B cell (primary cell): ENCODE measurements at regions not wholly inside any gene's neighbourhood (a gene's known extent, or its start where the extent isn't known, plus 50 kb on each side); places are given as distances from the start of the nearest gene placed in this dataset.

Source experiments
- ATAC-seq: fragments of 200-7000 bp; cut with Tn5 transposase; one replicate; pipeline ENCODE4 v1.10.0; 2021; ENCODE audit warnings: low read depth, mild to moderate bottlenecking, moderate number of reproducible peaks, moderate library complexity
- CTCF ChIA-PET: fragments of 350-600 bp; sonication (Branson Sonifier 250); formaldehyde crosslinking; loops from one replicate; lab custom pipeline; 2021; ENCODE audit warnings: antibody characterized with exemption, inconsistent platforms; lab: Charles Lee
- POLR2A ChIA-PET: fragments of 350-600 bp; sonication (Branson Sonifier 250); formaldehyde crosslinking; loops from one replicate; lab custom pipeline; 2021; ENCODE audit warnings: antibody characterized with exemption; lab: Charles Lee
- DNase-seq: peaks from one replicate; pipeline ENCODE4 v3.0.0; 2013
- H2AFZ ChIP-seq: 2 replicates; pipeline ENCODE4 v1.6.1; 2012; ENCODE audit warnings: mild to moderate bottlenecking, low read depth, low read length; ENCODE audit not compliant: insufficient read depth, poor library complexity, severe bottlenecking
- H3K27ac ChIP-seq, 2 donors: 1 replicate in 1 of 2; 2 replicates in 1 of 2; pipeline ENCODE4 v1.5.1; 2012 to 2013; ENCODE audit warnings: low read length in 2 of 2, mild to moderate bottlenecking in 2 of 2, moderate library complexity in 1 of 2
- H3K27me3 ChIP-seq, 4 experiments: fragments of 200-600 bp in 1 of 4; sonication (generic) in 1 of 4; replicated peaks in 1 of 4; 1 replicate in 2 of 4; 2 replicates in 2 of 4; pipeline versions ENCODE4 v1.6.1 to v1.7.0; 2013 to 2016; ENCODE audit warnings: low read length in 3 of 4, mild to moderate bottlenecking in 2 of 4, mixed read lengths in 1 of 4, moderate library complexity in 1 of 4; ENCODE audit not compliant: insufficient read depth in 4 of 4, control insufficient read depth in 3 of 4; ENCODE audit errors: control extremely low read depth in 1 of 4
- H3K36me3 ChIP-seq, 2 experiments: replicated peaks in 1 of 2; 1 replicate in 1 of 2; 2 replicates in 1 of 2; pipeline versions ENCODE4 v1.6.1 to v1.7.1; 2013; ENCODE audit warnings: low read length in 1 of 2; ENCODE audit not compliant: insufficient read depth in 2 of 2, control insufficient read depth in 1 of 2; ENCODE audit errors: control extremely low read depth in 1 of 2, extremely low read depth in 1 of 2
- H3K4me1 ChIP-seq, 2 donors: fragments of 200-600 bp in 1 of 2; sonication (generic) in 1 of 2; 1 replicate in 1 of 2; 2 replicates in 1 of 2; pipeline versions ENCODE4 v1.5.1 to v1.6.1; 2013 to 2017; ENCODE audit warnings: low read length in 2 of 2; ENCODE audit not compliant: control insufficient read depth in 2 of 2, insufficient read depth in 2 of 2
- H3K4me2 ChIP-seq: replicated peaks from 2 replicates; pipeline ENCODE3; 2012; ENCODE audit warnings: mild to moderate bottlenecking, low read depth, low read length; ENCODE audit not compliant: poor library complexity, severe bottlenecking
- H3K4me3 ChIP-seq, 5 experiments: fragments of 200-600 bp in 1 of 5; sonication (generic) in 1 of 5; 1 replicate in 3 of 5; 2 replicates in 2 of 5; pipeline versions ENCODE4 v1.5.1 to v1.7.0; 2011 to 2016; ENCODE audit warnings: low read length in 4 of 5, mild to moderate bottlenecking in 4 of 5, low read depth in 2 of 5, control low read depth in 1 of 5, moderate library complexity in 1 of 5; ENCODE audit not compliant: insufficient read depth in 1 of 5; ENCODE audit errors: control extremely low read depth in 1 of 5, extremely low read depth in 1 of 5
- H3K79me2 ChIP-seq: fragments of 200-600 bp; sonication (generic); one replicate; pipeline ENCODE4 v1.6.0; 2016; ENCODE audit warnings: low read length; ENCODE audit not compliant: control insufficient read depth, insufficient read depth
- H3K9ac ChIP-seq: fragments of 200-600 bp; sonication (generic); 2 replicates; pipeline ENCODE4 v1.6.1; 2017; ENCODE audit warnings: mild to moderate bottlenecking, low read length, moderate library complexity
- H3K9me3 ChIP-seq, 3 donors: one replicate each; pipeline versions ENCODE4 v1.6.1 to v1.7.1; 2013; ENCODE audit warnings: low read length in 2 of 3; ENCODE audit not compliant: control insufficient read depth in 2 of 3, insufficient read depth in 1 of 3; ENCODE audit errors: control extremely low read depth in 1 of 3
- H4K20me1 ChIP-seq: 2 replicates; pipeline ENCODE4 v1.6.0; 2012; ENCODE audit warnings: mild to moderate bottlenecking, low read length; ENCODE audit not compliant: insufficient read depth, control insufficient read depth, poor library complexity, severe bottlenecking
- H3K27ac Mint-ChIP-seq: one replicate; pipeline ENCODE4 v1.8.0; 2021; ENCODE audit warnings: mixed read lengths
- H3K27me3 Mint-ChIP-seq: one replicate; pipeline ENCODE4 v1.8.0; 2021; ENCODE audit warnings: mixed read lengths
- H3K4me1 Mint-ChIP-seq: one replicate; pipeline ENCODE4 v1.8.0; 2021; ENCODE audit warnings: mixed read lengths
- H3K4me3 Mint-ChIP-seq: one replicate; pipeline ENCODE4 v1.8.0; 2021; ENCODE audit warnings: mixed read lengths
- H3K9me3 Mint-ChIP-seq: one replicate; pipeline ENCODE4 v1.8.0; 2022; ENCODE audit warnings: mixed read lengths; ENCODE audit not compliant: insufficient read depth
- EZH2 ChIP-seq: IDR thresholded peaks from 2 replicates; pipeline ENCODE4 v1.6.1; 2012; ENCODE audit warnings: borderline replicate concordance, low read depth, mild to moderate bottlenecking, moderate library complexity, low read length; ENCODE audit not compliant: insufficient read depth, poor library complexity, severe bottlenecking
- WGBS: methylation state at CpG from one replicate; pipeline ENCODE4 v1.1.5; 2013; ENCODE audit warnings: missing lambda C conversion rate; ENCODE audit not compliant: insufficient coverage; 5-methylcytosine and 5-hydroxymethylcytosine counted together
- intact Hi-C: fragments of 100-400 bp; cut with micrococcal nuclease; formaldehyde crosslinking; loops from one replicate; pipeline ENCODE4 v1.10.0; 2022
- TF ChIP-seq, protein P1 (sequence below): fragments of 200-600 bp; IDR thresholded peaks from one replicate; pipeline ENCODE4 v1.8.0; 2022; ENCODE audit warnings: antibody characterized with exemption, mild to moderate bottlenecking

DNA sequence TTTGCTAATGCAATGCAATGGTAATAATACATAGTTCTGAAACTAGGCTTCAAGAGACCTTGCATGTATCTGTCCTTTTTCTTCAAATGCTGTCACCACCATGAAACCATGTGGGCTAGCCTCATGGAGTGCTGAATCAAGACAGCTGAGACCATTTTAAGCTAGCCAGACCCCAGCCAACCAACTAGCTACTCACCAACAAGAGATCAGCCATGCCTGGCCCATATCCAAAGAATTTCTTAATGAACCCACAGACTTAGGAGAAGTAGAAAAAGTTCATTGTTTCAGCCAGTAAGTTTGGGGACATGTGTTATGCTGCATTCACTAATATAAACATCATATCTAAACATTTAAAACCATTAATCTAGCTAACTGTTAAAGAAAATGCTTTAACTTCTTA is 139.8 kb upstream of the EDIL3 start:
- Histone ChIP-seq H4K20me1 (no peaks in the 10 kb centered on the region), H3K4me2 (no peak overlapping the region), H3K36me3 (no peaks in the 10 kb centered on the region), H3K79me2 (no peaks in the 10 kb centered on the region), H2AFZ (no peak overlapping the region), H3K27ac (no peak overlapping the region), H3K9ac (no peak overlapping the region), H3K9me3 (no peaks in the 10 kb centered on the region), H3K4me3 (no peak overlapping the region), H3K4me1 (no peaks in the 10 kb centered on the region), H3K27me3 (no peaks in the 10 kb centered on the region)
- Mint-ChIP-seq H3K9me3 (peaks cover 2% of the 10 kb centered on the region), H3K27ac (no peak overlapping the region), H3K4me1 (no peaks in the 10 kb centered on the region), H3K27me3 (no peaks in the 10 kb centered on the region), H3K4me3 (no peak overlapping the region)
- ChIA-PET POLR2A (no interaction called here), CTCF (no interaction called here)
- intact Hi-C loops = no loop called here
- DNase-seq = no peak
- ATAC-seq = no peak
- TF ChIP-seq, protein P1, sequence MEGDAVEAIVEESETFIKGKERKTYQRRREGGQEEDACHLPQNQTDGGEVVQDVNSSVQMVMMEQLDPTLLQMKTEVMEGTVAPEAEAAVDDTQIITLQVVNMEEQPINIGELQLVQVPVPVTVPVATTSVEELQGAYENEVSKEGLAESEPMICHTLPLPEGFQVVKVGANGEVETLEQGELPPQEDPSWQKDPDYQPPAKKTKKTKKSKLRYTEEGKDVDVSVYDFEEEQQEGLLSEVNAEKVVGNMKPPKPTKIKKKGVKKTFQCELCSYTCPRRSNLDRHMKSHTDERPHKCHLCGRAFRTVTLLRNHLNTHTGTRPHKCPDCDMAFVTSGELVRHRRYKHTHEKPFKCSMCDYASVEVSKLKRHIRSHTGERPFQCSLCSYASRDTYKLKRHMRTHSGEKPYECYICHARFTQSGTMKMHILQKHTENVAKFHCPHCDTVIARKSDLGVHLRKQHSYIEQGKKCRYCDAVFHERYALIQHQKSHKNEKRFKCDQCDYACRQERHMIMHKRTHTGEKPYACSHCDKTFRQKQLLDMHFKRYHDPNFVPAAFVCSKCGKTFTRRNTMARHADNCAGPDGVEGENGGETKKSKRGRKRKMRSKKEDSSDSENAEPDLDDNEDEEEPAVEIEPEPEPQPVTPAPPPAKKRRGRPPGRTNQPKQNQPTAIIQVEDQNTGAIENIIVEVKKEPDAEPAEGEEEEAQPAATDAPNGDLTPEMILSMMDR = no peak
- no peak for TF ChIP-seq EZH2

DNA sequence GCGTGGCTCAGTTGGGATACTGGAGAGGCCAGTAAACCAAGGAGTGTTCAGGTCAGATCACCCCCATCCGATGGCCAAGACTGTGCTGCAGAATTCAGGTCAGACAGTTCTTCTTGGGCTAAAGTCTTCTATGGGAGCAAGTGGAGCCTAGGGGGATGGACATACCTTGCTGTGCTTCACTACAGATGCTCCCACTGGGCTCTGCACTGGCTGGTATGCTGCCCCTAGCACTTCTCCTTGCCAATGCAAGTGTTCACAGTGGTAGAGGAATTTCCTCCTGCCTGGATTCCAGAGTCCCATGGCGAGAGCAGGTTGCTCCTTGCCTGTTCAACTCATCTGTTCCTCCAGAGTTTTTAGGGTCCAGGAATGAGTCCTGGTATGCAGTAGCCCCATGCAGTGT is 134.2 kb upstream of the EDIL3 start:
- Mint-ChIP-seq H3K4me3 (no peak overlapping the region), H3K27me3 (no peaks in the 10 kb centered on the region), H3K4me1 (no peaks in the 10 kb centered on the region), H3K27ac (no peak overlapping the region), H3K9me3 (peaks cover 5% of the 10 kb centered on the region)
- ATAC-seq (no peak), DNase-seq (no peak)
- H3K27me3 ChIP-seq = no peaks in the 10 kb centered on the region
- no peaks in the 10 kb centered on the region for H3K4me1 ChIP-seq
- WGBS = 81% methylated on average over 3 of the region's 3 CpGs
- no peak overlapping the region for H2AFZ ChIP-seq
- peaks cover 0 to 10% (median 0%) of the 10 kb centered on the region in 3 donors for H3K9me3 ChIP-seq
- TF ChIP-seq, protein P1 = no peak
- no peak for TF ChIP-seq EZH2
- H3K4me3 ChIP-seq = no peak overlapping the region
- ChIA-PET POLR2A (no interaction called here), CTCF (no interaction called here)
- H3K27ac ChIP-seq = no peak overlapping the region
- H3K9ac ChIP-seq = no peak overlapping the region
- no peaks in the 10 kb centered on the region for H4K20me1 ChIP-seq
- H3K4me2 ChIP-seq = no peak overlapping the region
- intact Hi-C loops = no loop called here
- no peaks in the 10 kb centered on the region for H3K79me2 ChIP-seq
- H3K36me3 ChIP-seq = no peaks in the 10 kb centered on the region
